ENCODE measurements at regions not wholly inside any gene's neighbourhood (a gene's known extent, or its start where the extent isn't known, plus 50 kb on each side); places are given as distances from the start of the nearest gene placed in this dataset.
A peak's percentile ranks its signal among the peaks of the same experiment; 100 is the strongest.
"Not testable (repeated sequence)": the region's sequence is repeated elsewhere in the genome, so short reads cannot be mapped to it uniquely, and the experiment has no call there.

- DNase-seq (ENCODE audit: low read depth, low spot score): no peak
Observed at GRCh38 chr7:83306502-83306901, 143.8 kb upstream of the PCLO start.

GRCh38 chr7:83305027-83305426 is 142.3 kb upstream of the PCLO start:
- no peak for DNase-seq (ENCODE audit: low read depth, low spot score)

- no peak for DNase-seq (ENCODE audit: low read depth, low spot score)
Observed at GRCh38 chr7:83301416-83301815, 138.7 kb upstream of the PCLO start.

- DNase-seq (ENCODE audit: low read depth, low spot score): no peak
Observed at GRCh38 chr7:83290211-83290610, 127.5 kb upstream of the PCLO start.

- no peak for DNase-seq (ENCODE audit: low read depth, low spot score)
Observed at GRCh38 chr7:83289419-83289993, 126.8 kb upstream of the PCLO start.

- DNase-seq (ENCODE audit: low read depth, low spot score): no peak
Observed at GRCh38 chr7:83280671-83281070, 118.0 kb upstream of the PCLO start.

- DNase-seq (ENCODE audit: low read depth, low spot score): no peak
Observed at GRCh38 chr7:83276250-83276649, 113.6 kb upstream of the PCLO start.

GRCh38 chr7:83273699-83274098 is 111.0 kb upstream of the PCLO start:
- DNase-seq (ENCODE audit: low read depth, low spot score): no peak

- peak; percentile 9 for DNase-seq (ENCODE audit: low read depth, low spot score)
Observed at GRCh38 chr7:83271212-83272099, 108.8 kb upstream of the PCLO start.

- DNase-seq (ENCODE audit: low read depth, low spot score): no peak
Observed at GRCh38 chr7:83270407-83270806, 107.7 kb upstream of the PCLO start.

- DNase-seq (ENCODE audit: low read depth, low spot score): no peak
Observed at GRCh38 chr7:83267141-83267631, 104.5 kb upstream of the PCLO start.

GRCh38 chr7:83263442-83264034 is 100.9 kb upstream of the PCLO start:
- DNase-seq (ENCODE audit: low read depth, low spot score): not testable (repeated sequence)

GRCh38 chr7:83259064-83259463 is 96.4 kb upstream of the PCLO start:
- DNase-seq (ENCODE audit: low read depth, low spot score): no peak

- no peak for DNase-seq (ENCODE audit: low read depth, low spot score)
Observed at GRCh38 chr7:83248000-83248399, 85.3 kb upstream of the PCLO start.

GRCh38 chr7:83219231-83219630 is 56.5 kb upstream of the PCLO start:
- not testable (repeated sequence) for DNase-seq (ENCODE audit: low read depth, low spot score)

GRCh38 chr7:83212883-83213282 is 50.2 kb upstream of the PCLO start:
- no peak for DNase-seq (ENCODE audit: low read depth, low spot score)

Data from iPS DF 19.7 (cell line).